HFFc6 (cell line): ENCODE measurements at regions not wholly inside any gene's neighbourhood (a gene's known extent, or its start where the extent isn't known, plus 50 kb on each side); places are given as distances from the start of the nearest gene placed in this dataset.

Source experiments
- DNase-seq: peaks from one replicate; pipeline ENCODE4 v3.0.0-alpha.2; 2018
- H3K27ac Mint-ChIP-seq: 2 replicates; pipeline ENCODE4 v1.8.0; 2020; ENCODE audit warnings: mild to moderate bottlenecking, mixed read lengths
- H3K27me3 Mint-ChIP-seq: 2 replicates; pipeline ENCODE4 v1.8.0; 2021; ENCODE audit warnings: mild to moderate bottlenecking, moderate library complexity, mixed read lengths; ENCODE audit not compliant: insufficient read depth
- H3K36me3 Mint-ChIP-seq: 2 replicates; pipeline ENCODE4 v1.8.0; 2021; ENCODE audit warnings: low read depth, mixed read lengths
- H3K4me1 Mint-ChIP-seq: 2 replicates; pipeline ENCODE4 v1.8.0; 2020; ENCODE audit warnings: low read depth, mixed read lengths
- H3K4me3 Mint-ChIP-seq: 2 replicates; pipeline ENCODE4 v1.8.0; 2020; ENCODE audit warnings: mild to moderate bottlenecking, moderate library complexity, mixed read lengths
- H3K9me3 Mint-ChIP-seq: 2 replicates; pipeline ENCODE4 v1.8.0; 2020; ENCODE audit warnings: mild to moderate bottlenecking, mixed read lengths
- TF ChIP-seq, protein P1 (sequence below): fragments of 200-600 bp; sonication (generic); IDR thresholded peaks from 2 replicates; pipeline ENCODE4 v1.5.0; 2021; ENCODE audit warnings: antibody characterized with exemption, mild to moderate bottlenecking

DNA sequence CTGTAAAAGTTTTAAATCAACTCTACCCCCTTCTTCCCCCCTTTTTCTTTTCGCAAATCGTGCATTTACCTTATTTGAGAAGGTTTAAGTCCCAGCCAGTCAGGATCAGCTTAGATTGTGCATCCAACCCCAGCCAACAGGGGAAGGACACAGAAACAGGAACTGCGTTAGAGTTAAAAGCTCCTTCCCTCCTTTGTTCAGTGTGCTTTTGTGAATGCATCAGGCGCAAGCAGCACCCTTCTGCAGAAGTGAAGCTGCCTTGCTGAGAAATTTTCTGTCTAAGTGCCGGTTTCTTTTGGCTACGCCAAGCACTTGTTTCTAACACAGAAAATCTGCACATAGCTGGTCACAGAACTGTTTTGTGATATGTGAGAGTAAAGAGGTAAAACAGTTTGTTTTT lies 56.2 kb upstream of the PRRC2C start:
- no peak for DNase-seq
- Mint-ChIP-seq H3K27me3 (peaks cover 13% of the 10 kb centered on the region), H3K4me1 (peaks cover 8% of the 10 kb centered on the region), H3K4me3 (no peak overlapping the region), H3K9me3 (peaks cover 4% of the 10 kb centered on the region; the same call in 1 of the 2 replicates), H3K36me3 (no peaks in the 10 kb centered on the region), H3K27ac (no peak overlapping the region)
- TF ChIP-seq, protein P1, sequence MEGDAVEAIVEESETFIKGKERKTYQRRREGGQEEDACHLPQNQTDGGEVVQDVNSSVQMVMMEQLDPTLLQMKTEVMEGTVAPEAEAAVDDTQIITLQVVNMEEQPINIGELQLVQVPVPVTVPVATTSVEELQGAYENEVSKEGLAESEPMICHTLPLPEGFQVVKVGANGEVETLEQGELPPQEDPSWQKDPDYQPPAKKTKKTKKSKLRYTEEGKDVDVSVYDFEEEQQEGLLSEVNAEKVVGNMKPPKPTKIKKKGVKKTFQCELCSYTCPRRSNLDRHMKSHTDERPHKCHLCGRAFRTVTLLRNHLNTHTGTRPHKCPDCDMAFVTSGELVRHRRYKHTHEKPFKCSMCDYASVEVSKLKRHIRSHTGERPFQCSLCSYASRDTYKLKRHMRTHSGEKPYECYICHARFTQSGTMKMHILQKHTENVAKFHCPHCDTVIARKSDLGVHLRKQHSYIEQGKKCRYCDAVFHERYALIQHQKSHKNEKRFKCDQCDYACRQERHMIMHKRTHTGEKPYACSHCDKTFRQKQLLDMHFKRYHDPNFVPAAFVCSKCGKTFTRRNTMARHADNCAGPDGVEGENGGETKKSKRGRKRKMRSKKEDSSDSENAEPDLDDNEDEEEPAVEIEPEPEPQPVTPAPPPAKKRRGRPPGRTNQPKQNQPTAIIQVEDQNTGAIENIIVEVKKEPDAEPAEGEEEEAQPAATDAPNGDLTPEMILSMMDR, result no peak

DNA sequence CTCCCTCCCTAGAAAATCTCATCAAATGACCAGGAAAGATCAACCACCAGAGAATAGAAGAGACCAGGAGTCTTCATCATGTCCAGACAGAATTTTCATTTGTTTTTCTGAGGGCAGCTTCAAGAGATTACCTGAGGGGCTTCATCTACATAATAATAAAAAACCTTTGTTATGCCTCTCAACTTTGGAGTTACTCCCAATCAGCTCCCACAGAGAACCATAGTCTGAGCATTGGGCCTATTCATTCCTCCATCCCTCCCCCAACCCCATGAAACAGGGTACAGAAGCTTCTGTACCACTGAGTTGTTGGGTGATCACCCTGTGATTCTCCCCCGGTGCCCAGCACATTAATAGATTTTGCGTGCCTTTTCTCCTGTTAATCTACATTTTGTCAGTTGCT lies 53.3 kb upstream of the PRRC2C start:
- DNase-seq, result no peak
- no peaks in the 10 kb centered on the region for H3K36me3 Mint-ChIP-seq
- peaks cover 8% of the 10 kb centered on the region for H3K27me3 Mint-ChIP-seq
- TF ChIP-seq, protein P1, result no peak
- H3K4me1 Mint-ChIP-seq, result peaks cover 33% of the 10 kb centered on the region
- H3K27ac Mint-ChIP-seq, result no peak overlapping the region
- peaks cover 4% of the 10 kb centered on the region; the same call in 1 of the 2 replicates for H3K9me3 Mint-ChIP-seq
- no peak overlapping the region for H3K4me3 Mint-ChIP-seq

DNA sequence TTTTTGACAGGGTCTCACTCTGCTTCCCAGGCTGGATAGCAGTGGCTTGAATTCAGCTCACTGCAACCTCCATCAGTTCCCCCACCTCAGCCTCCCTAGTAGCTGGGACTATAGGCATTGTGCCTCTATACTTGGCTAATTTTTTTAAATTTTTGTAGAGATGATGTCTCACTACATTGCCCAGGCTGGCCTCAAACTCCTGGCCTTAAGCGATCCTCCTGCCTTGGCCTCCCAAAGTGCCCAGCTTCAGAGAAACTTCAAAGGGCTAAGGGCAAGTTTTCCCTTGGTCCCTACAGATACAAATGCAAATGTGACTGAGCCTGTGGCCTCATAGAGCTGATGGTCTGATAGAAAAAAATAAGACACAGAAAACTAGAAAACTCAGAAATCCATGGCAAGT lies 52.9 kb upstream of the PRRC2C start:
- Mint-ChIP-seq H3K36me3 (no peaks in the 10 kb centered on the region), H3K27me3 (peaks cover 8% of the 10 kb centered on the region), H3K4me3 (no peak overlapping the region), H3K27ac (no peak overlapping the region), H3K9me3 (peaks cover 4% of the 10 kb centered on the region; the same call in 1 of the 2 replicates), H3K4me1 (peaks cover 34% of the 10 kb centered on the region)
- TF ChIP-seq, protein P1, result no peak
- DNase-seq, result no peak

DNA sequence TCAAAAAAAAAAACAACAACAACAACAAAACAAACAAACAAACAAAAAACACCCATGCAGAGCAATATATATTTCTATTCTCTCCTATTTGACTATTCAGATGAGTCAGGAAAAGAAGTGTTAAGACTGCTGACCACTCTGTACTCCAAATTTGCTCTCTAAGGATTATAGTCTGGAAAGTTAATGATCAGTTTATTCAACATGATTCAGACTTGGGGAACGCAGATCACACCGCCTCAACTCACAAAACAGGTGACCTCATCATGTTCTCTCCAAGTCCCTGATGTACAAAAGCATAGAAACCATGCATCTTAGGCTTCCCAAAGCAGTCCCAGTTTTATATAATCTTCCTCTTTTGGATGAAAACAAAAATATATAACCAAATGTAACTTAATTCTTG lies 51.9 kb upstream of the PRRC2C start:
- no peak for DNase-seq
- Mint-ChIP-seq H3K36me3 (no peaks in the 10 kb centered on the region), H3K9me3 (peaks cover 4% of the 10 kb centered on the region; the same call in 1 of the 2 replicates), H3K27ac (no peak overlapping the region), H3K27me3 (peaks cover 8% of the 10 kb centered on the region), H3K4me1 (peaks cover 43% of the 10 kb centered on the region), H3K4me3 (no peak overlapping the region)
- TF ChIP-seq, protein P1, result no peak

DNA sequence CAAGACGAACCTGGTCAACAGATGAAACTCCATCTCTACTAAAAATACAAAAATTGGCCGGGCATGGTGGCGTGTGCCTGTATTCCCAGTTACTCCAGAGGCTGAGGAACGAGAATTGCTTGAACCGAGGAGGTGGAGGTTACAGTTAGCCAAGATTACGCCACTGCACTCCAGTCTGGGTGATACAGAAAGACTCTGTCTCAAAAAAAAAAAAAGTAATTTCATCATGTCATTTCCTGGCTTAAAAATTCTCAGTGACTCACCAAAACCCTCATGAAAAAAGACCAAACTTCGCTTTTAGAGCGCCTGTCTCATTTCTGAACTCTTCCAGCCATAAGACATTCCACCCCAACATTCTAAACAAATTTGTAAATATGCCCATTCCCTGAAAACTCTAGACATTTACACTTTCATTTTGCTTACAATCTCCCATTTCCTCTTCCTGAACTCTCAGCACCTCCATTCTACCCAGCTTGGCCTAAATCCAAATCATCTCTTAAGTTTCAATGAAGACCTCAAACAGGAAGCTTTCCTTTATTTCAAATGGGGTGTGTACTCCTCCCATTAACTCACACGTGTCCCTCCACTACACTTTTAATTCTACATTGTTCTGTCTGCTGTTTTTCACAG lies 50.5 kb upstream of the PRRC2C start:
- TF ChIP-seq, protein P1, result no peak
- Mint-ChIP-seq H3K36me3 (no peaks in the 10 kb centered on the region), H3K27me3 (peaks cover 7% of the 10 kb centered on the region), H3K9me3 (peaks cover 4% of the 10 kb centered on the region; the same call in 1 of the 2 replicates), H3K27ac (peak overlapping the region; percentile 97), H3K4me3 (peak overlapping the region; percentile 85), H3K4me1 (peaks cover 57% of the 10 kb centered on the region)
- peak; percentile 71 for DNase-seq
